CD1c-positive myeloid dendritic cell (primary cell): ENCODE measurements at regions not wholly inside any gene's neighbourhood (a gene's known extent, or its start where the extent isn't known, plus 50 kb on each side); places are given as distances from the start of the nearest gene placed in this dataset.
"Not testable (repeated sequence)": the region's sequence is repeated elsewhere in the genome, so short reads cannot be mapped to it uniquely, and the experiment has no call there.

Experiments
- DNase-seq: peaks from one replicate; pipeline ENCODE4 v3.0.0-alpha.2; 2016; ENCODE audit errors: extremely low spot score

- no peak for DNase-seq
Observed at GRCh38 chr1:14259191-14259757, 339.2 kb upstream of the KAZN start.

DNA sequence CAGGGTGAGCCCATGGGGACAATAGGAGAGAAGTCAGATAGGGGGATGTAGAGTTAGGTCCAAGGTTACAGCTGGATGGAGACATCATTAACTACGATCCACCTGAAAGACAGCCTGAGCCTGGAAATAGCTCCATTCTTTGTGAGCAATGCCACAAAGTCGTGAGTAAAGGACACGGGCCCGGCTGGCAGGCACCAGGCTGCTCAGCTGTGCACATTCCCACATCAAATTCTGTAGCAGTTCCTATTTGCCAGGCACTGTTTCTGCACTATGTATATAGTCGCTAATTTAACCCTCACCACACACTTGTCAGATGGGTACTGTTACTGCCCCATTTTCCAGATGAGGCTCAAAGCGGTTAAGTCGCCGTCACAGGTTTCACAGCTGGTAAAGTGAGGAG, 338.0 kb upstream of the KAZN start:
- no peak for DNase-seq

DNA sequence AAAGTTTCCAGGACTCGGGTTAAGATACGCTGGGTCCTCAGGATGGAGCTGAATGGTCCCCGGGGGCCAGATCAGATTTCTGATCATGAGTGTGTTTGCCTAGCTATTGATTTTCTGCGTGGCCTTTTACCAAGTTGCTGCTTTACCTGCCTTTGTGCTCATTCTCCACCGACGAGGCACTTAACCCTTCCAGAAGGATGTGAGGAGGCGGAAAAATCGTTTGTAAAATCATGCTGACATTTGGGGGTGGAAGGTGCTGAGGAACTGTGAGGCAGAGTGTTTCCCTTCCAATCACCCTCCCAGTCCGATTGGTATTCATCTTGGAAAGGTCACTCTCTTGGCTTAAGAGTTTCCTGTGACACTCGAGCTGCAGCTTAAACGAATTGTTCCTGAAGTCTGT, 337.1 kb upstream of the KAZN start:
- no peak for DNase-seq

- no peak for DNase-seq
Observed at GRCh38 chr1:14262637-14263036, 335.8 kb upstream of the KAZN start.

DNA sequence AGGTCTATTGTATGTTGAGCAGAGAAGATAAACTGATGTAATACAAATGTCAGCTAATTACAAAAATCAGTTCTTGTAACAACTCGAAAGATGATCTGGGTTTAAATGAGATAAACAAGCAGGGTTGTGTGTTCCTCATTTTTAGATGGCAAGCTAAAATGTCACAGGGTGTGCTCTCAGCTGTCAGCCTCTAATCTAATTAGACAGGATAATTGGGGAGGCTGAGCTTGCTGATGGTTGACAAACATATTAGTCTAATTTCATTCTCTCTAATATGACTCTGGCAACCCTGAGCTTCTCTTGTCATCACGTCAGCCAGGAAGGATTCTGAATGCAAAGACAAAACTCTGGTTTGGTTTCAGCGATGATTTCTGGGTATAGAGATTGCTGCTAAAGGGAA, 335.3 kb upstream of the KAZN start:
- no peak for DNase-seq

- DNase-seq: no peak
Observed at GRCh38 chr1:14263671-14264070, 334.8 kb upstream of the KAZN start.

DNA sequence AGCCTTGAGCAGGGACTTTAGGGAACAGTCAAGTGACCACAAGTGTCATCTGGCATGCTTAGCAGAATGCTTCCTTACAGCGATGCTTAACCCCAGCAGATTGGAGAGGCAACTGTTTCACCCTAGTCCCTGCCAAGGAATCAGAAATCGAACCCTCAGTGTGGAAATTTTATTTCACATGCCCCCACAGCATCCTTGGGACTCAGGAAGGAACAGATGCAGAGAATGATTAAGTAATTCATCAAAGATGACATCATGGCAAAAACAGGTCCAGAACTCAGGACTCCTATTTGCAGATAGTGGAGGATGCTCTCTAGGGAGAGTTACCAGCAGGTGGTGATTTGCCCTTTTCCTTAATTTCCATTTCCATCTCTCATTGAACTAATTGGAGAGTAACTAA, 333.0 kb upstream of the KAZN start:
- DNase-seq: no peak

DNA sequence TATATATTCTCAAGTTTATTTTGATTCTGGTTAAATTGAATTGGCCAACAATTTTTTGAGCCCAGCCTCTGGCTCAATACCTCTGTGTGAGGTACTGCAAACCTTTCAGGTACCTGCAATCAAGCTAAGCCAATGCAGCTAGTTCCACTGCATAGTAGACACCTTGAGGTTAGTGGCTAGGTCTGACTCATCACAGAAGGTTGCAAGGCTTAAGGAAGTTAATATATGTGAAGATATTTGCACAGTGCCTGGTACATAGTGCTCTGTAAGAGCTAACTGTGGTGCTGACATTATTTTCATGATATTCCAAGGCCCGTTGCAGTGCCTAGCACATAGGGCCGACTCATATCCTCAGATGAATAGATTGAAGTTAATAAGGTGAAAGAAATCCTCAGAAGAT, 330.5 kb upstream of the KAZN start:
- DNase-seq: no peak

GRCh38 chr1:14270821-14271220, 327.7 kb upstream of the KAZN start:
- no peak for DNase-seq

DNA sequence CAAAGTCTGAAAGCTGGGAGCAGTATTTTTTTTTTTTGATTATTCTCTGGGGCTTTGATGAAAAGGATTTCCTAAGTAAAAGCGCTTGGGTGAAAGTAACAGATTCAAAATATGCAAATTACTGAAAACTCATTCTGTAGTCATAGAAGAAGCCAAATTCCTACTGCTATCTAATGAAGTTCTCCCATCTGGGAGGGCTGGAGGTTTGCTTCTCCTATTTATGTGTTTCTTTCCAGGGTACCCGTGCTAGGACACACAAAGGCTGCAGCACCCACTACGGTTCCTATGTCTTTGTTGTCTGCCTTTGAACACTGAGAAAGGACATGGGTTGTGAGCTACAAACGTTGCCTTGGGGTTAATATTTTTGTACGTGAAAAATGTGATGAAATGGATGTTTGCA, 324.7 kb upstream of the KAZN start:
- no peak for DNase-seq

- DNase-seq: not testable (repeated sequence)
Observed at GRCh38 chr1:14279891-14280290, 318.6 kb upstream of the KAZN start.

GRCh38 chr1:14280909-14281308, 317.6 kb upstream of the KAZN start:
- no peak for DNase-seq

DNA sequence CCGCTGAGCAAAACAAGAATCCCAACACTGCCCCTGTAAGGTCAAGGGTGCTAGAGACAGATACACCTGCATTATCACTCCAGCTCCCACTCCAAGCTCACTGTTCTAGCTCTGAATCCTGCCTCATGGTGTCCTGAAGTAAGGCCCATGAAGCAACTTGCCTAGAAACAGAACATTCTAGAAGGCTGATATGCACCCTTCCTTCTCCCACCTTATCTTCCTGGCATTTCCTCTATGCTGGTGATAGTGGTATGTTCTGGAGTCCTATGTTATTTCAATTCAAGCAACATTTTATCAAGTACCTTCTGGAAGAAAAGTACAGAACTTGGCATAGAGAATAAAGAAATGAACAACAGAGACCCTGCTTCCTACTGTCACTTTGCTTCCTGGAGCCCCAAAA, 317.1 kb upstream of the KAZN start:
- DNase-seq: no peak

- no peak for DNase-seq
Observed at GRCh38 chr1:14282707-14283106, 315.8 kb upstream of the KAZN start.

- DNase-seq: no peak
Observed at GRCh38 chr1:14285238-14285637, 313.2 kb upstream of the KAZN start.

- not testable (repeated sequence) for DNase-seq
Observed at GRCh38 chr1:14291182-14291581, 307.3 kb upstream of the KAZN start.

DNA sequence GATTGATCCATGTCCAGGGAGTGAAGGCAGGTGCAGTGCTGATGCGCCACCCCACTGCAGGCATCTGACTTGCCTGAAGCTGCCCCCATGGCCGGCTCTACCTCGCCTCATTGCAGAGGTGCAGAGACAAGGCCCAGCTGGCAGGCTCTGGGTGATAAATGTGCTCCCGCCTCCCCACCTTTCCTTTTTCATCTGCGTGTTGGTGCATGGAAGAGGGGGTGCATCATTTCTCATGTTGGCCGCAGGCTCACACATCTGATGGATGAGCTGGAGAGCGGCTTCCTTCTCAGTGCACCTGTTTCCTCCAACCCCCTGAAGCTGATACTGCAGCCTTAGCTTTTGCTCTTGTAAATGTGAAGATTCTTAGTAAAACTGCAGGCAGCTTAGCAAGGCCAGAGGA, 306.0 kb upstream of the KAZN start:
- no peak for DNase-seq

DNA sequence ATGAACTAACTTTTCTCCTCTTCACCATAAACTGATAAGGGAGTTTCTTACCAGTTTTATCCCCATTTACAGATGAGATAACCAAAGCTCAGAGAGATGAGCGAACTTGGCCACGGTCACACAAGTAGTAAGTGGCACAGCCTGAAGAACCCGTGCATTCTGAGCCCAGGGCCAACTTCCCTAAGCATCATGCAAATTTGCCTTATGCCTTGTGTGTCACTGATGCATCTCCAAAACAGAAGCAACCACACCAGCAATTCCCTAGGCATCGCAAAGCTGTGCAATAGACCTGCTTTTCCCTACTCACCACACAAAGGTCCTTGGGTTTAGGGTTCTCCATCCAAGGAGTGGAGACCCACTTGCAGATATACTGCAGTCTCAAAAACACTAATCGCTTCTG, 304.5 kb upstream of the KAZN start:
- no peak for DNase-seq

- no peak for DNase-seq
Observed at GRCh38 chr1:14294860-14295536, 303.5 kb upstream of the KAZN start.

GRCh38 chr1:14296795-14297194, 301.7 kb upstream of the KAZN start:
- no peak for DNase-seq

DNA sequence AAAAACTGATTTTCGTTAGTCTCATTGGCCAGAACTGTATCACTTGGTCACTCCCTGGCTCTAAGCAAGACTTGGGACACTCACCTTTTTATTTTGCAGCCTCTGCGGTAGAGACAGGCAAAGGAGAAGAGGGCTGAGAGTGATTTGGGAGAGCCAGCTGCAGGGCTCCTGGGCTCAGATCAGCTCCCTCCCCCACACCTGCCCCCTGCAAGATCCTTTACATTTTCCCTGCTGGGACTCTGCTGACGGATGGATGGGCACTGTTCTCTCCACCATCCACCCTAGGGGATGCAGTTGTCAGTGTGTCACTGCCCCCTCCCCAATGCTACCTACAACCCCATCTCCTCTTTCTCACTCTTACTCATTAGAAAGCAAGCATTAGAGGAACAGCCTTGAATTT, 301.1 kb upstream of the KAZN start:
- no peak for DNase-seq

DNA sequence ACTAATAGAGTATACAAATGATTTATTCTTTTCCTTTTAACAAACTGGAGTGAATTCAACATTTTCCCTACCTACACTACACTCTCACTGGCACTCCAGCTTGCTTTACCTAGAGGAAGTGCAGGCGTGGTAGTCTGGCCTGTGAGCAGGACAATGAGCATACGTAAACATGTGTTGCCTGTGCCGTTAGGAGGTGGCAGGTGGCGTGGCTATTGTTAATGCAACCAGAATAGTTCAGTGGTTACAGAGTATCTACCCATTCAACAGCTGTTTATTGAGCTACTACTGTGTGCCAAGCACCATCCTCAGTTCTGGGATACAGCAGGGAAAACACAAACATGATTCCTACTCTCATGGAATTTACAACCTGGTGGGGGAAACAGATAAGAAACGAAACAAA, 299.7 kb upstream of the KAZN start:
- DNase-seq: no peak

GRCh38 chr1:14300991-14301703, 297.3 kb upstream of the KAZN start:
- no peak for DNase-seq

DNA sequence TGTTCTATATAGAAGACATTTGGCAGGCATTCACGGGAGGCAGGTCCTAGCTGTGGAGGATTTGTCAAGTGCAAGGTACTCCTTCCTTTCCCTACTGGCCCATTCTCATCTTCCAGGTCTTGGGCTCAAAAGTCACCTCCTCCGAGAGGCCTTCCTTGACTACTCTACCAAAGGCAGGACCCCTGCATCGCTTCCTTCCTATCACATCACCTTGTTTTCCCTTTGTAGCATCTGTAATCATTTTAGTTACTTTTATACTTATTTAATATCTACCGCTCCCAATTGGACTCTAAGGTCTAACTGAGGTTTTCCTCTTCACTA, 296.8 kb upstream of the KAZN start:
- no peak for DNase-seq
